ENCODE measurements at regions not wholly inside any gene's neighbourhood (a gene's known extent, or its start where the extent isn't known, plus 50 kb on each side); places are given as distances from the start of the nearest gene placed in this dataset.

GRCh38 chr1:199786695-199787094 lies 240.8 kb upstream of the NR5A2 start:
- no peak for DNase-seq (ENCODE audit: low read depth, low spot score)
- Histone ChIP-seq H3K4me2 (ENCODE audit: control insufficient read depth, insufficient read depth) (no peak overlapping the region), H3K79me2 (ENCODE audit: control insufficient read depth, insufficient read depth, low read length) (no peaks in the 10 kb centered on the region), H3K9me3 (replicated peaks; ENCODE audit: control insufficient read depth, insufficient read depth, low read length) (no peaks in the 10 kb centered on the region), H3K9ac (ENCODE audit: control insufficient read depth, insufficient read depth, low read length) (no peak overlapping the region), H3K4me1 (ENCODE audit: control insufficient read depth, insufficient read depth, low read length) (no peaks in the 10 kb centered on the region), H3K27me3 (replicated peaks in 1 of 2; ENCODE audit: control insufficient read depth in 2 of 2, insufficient read depth in 2 of 2, low read length in 1 of 2) (no peaks in the 10 kb centered on the region), H4K20me1 (ENCODE audit: control insufficient read depth, insufficient read depth) (no peaks in the 10 kb centered on the region), H2AFZ (ENCODE audit: control insufficient read depth, low read depth, low read length) (no peak overlapping the region), H3K27ac (ENCODE audit: control insufficient read depth, insufficient read depth) (no peak overlapping the region), H3K36me3 (ENCODE audit: control insufficient read depth in 2 of 2, insufficient read depth in 2 of 2, low read length in 1 of 2) (no peaks in the 10 kb centered on the region), H3K4me3 (no peak overlapping the region)
- BruUV-seq (replicated peaks): no TSS peak
- POLR2A ChIA-PET: no interaction called here
- FAIRE-seq: no peak
- RAD21 ChIA-PET (ENCODE audit: unreplicated experiment): no interaction called here
- in situ Hi-C loops (cut with MboI): no loop called here
- no peak for ATAC-seq
- no peak for TF ChIP-seq ZBTB11 (CRISPR knock-in tag; IDR thresholded peaks at IDR 0.05)
- TF ChIP-seq ESRRA (IDR thresholded peaks at IDR 0.05; ENCODE audit: low read length): no peak
- no peak for TF ChIP-seq PAX5 (IDR thresholded peaks at IDR 0.05; ENCODE audit: borderline replicate concordance, low read depth, low read length)
- no peak for TF ChIP-seq BACH1 (IDR thresholded peaks at IDR 0.05; ENCODE audit: borderline replicate concordance)
- no peak for TF ChIP-seq RBBP5 (conservative IDR thresholded peaks at IDR 0.05)
- no peak for TF ChIP-seq IRF4 (IDR thresholded peaks at IDR 0.05; ENCODE audit: low read depth, low read length)
- no peak for TF ChIP-seq NR2F1 (conservative IDR thresholded peaks at IDR 0.05)
- no peak for TF ChIP-seq HCFC1 (IDR thresholded peaks at IDR 0.05; ENCODE audit: low read length)
- no peak for TF ChIP-seq ZNF274 (IDR thresholded peaks at IDR 0.05; ENCODE audit: insufficient read depth, insufficient read length)
- TF ChIP-seq SIX5 (IDR thresholded peaks at IDR 0.05; ENCODE audit: low read depth, low read length, severe bottlenecking): no peak
- no peak for TF ChIP-seq ATF2 (IDR thresholded peaks at IDR 0.05; ENCODE audit: low read length)
- no peak for TF ChIP-seq CEBPB (IDR thresholded peaks at IDR 0.05; ENCODE audit: borderline replicate concordance in 1 of 2, low read depth in 2 of 2, low read length in 2 of 2)
- no peak for TF ChIP-seq RB1 (IDR thresholded peaks at IDR 0.05; ENCODE audit: borderline replicate concordance)
- no peak for TF ChIP-seq GATAD2B (conservative IDR thresholded peaks at IDR 0.05; ENCODE audit: low read depth)
- no peak for TF ChIP-seq ELK1 (IDR thresholded peaks at IDR 0.05; ENCODE audit: low read depth, low read length)
- no peak for TF ChIP-seq CREB1 (IDR thresholded peaks at IDR 0.05; ENCODE audit: low read depth)
- no peak for TF ChIP-seq SMAD5 (IDR thresholded peaks at IDR 0.05; ENCODE audit: low read depth)
- no peak for TF ChIP-seq IRF3 (IDR thresholded peaks at IDR 0.05)
- no peak for TF ChIP-seq SRF (IDR thresholded peaks at IDR 0.05; ENCODE audit: low read depth in 2 of 2, low read length in 2 of 2)
- SMC1A ChIA-PET (ENCODE audit: uncharacterized antibody, unreplicated experiment): no interaction called here
- intact Hi-C loops (cut with micrococcal nuclease; ENCODE audit: unreplicated experiment): no loop called here
- 16% methylated on average over 3 of the region's 3 CpGs for WGBS (ENCODE audit: insufficient coverage, insufficient replicate concordance, low lambda C conversion rate, missing lambda C conversion rate)
- CTCF ChIA-PET: no interaction called here
